Ovary (tissue), 3 donors: ENCODE measurements at regions not wholly inside any gene's neighbourhood (a gene's known extent, or its start where the extent isn't known, plus 50 kb on each side); places are given as distances from the start of the nearest gene placed in this dataset.

Experiments
- CTCF ChIP-seq, 3 donors: fragments of 450-650 bp in 2 of 3; fragments of 200-600 bp in 1 of 3; IDR thresholded peaks; one replicate each; pipeline versions ENCODE4 v1.5.1 to v1.8.0; 2016 to 2022; ENCODE audit warnings: antibody characterized with exemption in 3 of 3, mild to moderate bottlenecking in 1 of 3
- EP300 ChIP-seq: sonication (generic); formaldehyde crosslinking; IDR thresholded peaks from one replicate; pipeline ENCODE4 v1.6.1; 2017; ENCODE audit warnings: antibody characterized with exemption
- POLR2A ChIP-seq: fragments of 450-650 bp; IDR thresholded peaks from one replicate; pipeline ENCODE4 v1.6.1; 2017; ENCODE audit warnings: antibody characterized with exemption, mild to moderate bottlenecking, moderate library complexity
- donor health status: DM: no; HTN: no; CAD: no.

DNA sequence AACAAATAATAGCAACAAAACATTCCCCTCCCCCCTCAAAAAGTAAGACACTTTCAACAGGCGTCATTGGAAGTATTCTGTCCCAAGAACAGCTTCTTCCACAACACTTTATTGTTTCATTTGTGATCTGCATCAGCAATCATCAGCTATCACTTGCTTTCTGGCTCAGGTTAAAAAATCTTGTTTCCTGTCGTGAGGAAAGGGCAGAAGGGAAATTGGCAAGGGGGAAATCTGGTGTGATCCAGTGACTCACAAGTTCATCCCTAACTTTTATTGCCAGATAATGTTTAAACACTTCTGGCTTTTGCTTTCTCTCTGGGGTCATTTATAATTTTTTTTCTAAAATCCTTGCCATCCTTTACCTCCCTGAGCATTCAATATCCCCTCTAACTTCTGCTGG, 247.4 kb upstream of the GIMD1 start:
- no peak for TF ChIP-seq CTCF (IDR thresholded peaks at IDR 0.05)
- no peak for TF ChIP-seq POLR2A
- no peak for TF ChIP-seq EP300
